Fibroblast of skin of left quadriceps (primary cell): ENCODE measurements at regions not wholly inside any gene's neighbourhood (a gene's known extent, or its start where the extent isn't known, plus 50 kb on each side); places are given as distances from the start of the nearest gene placed in this dataset.
"Not testable (repeated sequence)": the region's sequence is repeated elsewhere in the genome, so short reads cannot be mapped to it uniquely, and the experiment has no call there.

Experiments
- DNase-seq, 2 experiments: peaks; one replicate each; pipeline ENCODE4 v3.0.0-alpha.2; 2013; ENCODE audit warnings: low read depth in 2 of 2

- DNase-seq: no peak
Observed at GRCh38 chr18:44539926-44540325, 140.8 kb upstream of the SETBP1 start.

- no peak for DNase-seq
Observed at GRCh38 chr18:44541159-44541558, 139.5 kb upstream of the SETBP1 start.

GRCh38 chr18:44541781-44542180 is 138.9 kb upstream of the SETBP1 start:
- DNase-seq: no peak

DNA sequence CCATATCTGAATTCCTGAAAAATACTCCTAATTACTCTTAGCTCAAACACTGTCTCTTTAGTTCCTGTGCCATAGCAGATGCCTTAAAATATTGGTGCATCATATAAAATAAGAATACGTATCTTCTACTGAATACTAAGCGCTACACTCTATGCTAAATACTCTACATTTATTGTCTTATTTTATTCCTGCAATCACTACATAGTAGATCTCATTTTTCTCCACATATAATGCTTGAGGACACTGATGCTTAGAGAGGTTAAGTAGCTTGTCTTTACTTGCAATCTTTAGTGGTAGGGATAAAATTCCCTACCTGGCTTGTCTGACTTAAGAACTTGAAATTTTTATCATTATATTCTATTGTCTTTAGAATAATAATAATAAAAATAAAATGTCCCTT is 137.3 kb upstream of the SETBP1 start:
- DNase-seq: no peak

GRCh38 chr18:44545359-44545985 is 135.2 kb upstream of the SETBP1 start:
- no peak for DNase-seq

DNA sequence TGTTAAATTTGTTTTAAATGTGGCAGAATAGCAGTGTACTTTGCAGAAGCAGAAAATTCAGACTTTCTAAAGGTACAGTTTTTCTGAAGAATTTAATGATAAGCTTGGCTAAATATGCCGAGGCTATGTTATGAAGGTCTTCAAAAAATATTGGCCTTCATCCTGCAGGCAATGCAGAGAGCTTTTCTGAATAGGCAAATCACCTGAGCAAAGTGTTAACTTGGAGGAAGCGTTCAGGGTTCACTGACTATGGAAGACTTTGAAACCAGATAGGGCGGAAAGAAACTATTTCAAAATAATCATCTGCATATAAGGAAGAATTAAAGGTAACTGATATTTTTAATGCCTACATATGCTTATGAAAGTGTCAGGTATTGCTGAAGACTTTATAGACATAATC is 133.7 kb upstream of the SETBP1 start:
- no peak for DNase-seq

GRCh38 chr18:44548291-44549221 is 132.1 kb upstream of the SETBP1 start:
- peak; percentile 75 to 77 for DNase-seq

DNA sequence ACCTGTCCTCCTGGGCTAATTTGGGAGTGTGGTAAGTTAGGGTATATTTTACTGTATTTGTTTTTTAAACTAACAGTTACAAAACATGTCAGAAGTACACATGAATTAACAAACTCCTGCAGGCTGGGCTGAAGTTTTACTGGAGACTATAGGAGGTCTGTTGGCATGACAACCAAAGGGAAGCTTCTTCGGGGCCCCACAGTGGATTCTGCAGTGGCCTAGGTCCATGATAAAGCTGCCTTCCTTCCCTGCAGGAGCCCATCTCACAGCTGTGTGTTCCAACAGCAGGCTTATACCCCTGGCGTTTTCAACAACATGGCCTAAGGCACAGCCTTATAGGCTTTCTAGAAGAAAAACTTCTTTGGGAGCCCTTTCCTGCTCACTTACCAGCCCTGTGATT is 128.0 kb upstream of the SETBP1 start:
- no peak for DNase-seq

DNA sequence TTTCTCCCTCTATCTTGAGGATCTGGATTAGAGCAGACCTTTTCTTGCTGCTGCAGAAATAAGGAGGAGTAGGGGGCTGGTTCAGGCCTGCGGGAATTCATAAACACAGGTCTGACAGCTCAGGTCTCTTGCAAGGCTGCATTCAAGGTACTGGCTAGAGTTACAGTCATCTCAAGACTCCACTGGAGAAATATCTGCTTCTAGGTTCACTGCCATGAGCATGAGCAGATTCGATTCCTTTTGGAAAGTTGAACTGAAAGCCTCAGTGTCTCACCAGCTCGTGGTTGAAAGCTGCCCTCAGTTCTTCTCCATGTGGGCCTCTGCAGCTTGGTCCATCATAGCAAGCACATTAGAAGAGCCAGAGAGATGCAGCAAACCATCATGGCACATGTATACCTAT is 124.4 kb upstream of the SETBP1 start:
- no peak for DNase-seq

DNA sequence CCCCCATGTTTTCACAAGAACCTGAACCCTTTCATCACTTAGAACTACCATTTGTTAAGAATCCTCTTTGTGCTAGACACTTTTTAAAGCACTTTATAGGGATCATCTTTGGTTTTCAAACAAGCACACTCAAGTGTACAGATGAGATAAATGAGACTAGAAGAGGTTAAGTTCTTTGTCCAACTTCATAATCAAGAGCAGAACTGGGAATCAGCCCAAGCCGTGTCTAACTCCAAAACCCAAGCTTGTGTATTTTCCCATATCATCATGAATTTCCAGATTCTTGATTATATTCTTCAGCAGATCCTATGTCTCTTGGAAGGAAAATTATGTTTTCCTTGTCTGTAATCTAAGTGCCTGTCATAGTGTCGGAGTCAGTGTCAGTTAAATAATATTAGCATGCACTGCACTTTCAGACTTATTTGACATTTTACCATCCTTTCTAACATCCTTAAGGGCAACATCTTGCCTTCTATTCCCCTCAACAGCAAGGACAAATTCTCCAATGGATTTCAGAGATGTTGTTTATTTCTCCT is 123.0 kb upstream of the SETBP1 start:
- no peak for DNase-seq

DNA sequence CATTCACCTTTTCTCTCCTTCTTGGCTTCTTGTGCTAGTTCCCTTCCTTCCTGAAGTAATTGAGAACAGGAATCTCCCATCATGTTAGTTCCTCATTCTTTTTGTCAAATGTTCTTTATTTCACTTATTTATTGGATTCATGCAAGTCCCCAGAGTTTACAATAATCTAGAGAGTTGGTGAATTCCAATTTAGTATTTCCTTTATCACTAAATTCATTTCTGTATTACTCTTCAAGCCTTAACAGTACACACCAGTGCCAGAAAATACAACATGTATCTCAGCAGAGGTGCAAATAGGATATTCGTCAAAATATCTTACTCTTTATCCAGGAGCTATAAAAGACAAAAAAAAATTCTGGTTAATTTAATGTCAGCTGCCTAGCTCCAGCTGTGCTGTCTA is 121.9 kb upstream of the SETBP1 start:
- no peak for DNase-seq

DNA sequence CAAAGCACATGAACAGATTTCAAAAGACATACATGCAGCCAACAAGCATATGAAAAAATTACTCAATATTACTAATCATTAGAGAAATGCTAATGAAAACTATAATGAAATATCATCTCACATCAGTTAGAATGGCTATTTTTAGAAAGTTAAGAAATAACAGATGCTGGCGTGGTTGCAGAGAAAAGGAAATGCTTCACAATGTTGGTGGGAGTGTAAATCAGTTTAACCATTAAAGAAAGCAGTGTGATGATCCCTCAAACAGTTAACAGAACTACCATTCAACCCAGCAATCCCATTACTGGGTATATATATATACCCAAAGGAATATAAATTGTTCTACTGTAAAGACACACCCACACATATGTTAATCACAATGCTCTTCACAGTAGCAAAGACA is 117.7 kb upstream of the SETBP1 start:
- peak; percentile 66 to 67 for DNase-seq

GRCh38 chr18:44564922-44565321 is 115.8 kb upstream of the SETBP1 start:
- peak in 1 of 2 experiments; percentile 57 for DNase-seq

- DNase-seq: no peak
Observed at GRCh38 chr18:44568342-44568741, 112.3 kb upstream of the SETBP1 start.

- no peak for DNase-seq
Observed at GRCh38 chr18:44568986-44569385, 111.7 kb upstream of the SETBP1 start.

DNA sequence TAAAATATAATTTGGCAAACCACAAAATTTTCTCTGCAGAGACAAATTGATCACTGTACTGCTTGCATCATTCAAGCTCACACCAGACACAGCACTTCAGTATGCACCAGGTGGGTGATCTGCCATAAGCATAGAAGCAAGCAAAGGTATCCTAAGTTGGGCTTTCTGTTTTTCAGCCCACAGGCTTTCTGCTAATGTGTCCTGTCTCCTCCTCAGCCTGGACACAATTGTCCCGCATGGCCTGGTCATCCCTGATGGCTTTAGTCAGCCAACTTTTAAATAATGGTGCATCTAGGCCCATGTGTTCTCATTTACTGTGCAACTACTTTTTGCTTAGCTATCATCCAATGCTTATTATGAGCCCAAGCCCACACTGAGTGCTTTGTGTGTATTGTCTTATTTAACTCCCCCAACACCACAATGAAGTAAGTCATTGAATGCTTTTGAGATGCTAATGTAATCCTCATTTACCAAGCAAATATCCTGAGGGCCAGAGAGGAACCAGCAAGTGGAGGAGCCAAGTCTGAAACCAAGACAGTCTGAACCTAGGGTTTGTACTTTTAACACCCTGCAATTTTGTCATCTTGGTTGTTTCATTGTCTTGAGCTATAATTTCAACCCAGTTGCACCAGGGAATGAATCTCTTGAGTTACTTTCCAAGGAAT is 111.2 kb upstream of the SETBP1 start:
- no peak for DNase-seq

- DNase-seq: peak in 1 of 2 experiments; percentile 51
Observed at GRCh38 chr18:44579028-44579702, 101.5 kb upstream of the SETBP1 start.

DNA sequence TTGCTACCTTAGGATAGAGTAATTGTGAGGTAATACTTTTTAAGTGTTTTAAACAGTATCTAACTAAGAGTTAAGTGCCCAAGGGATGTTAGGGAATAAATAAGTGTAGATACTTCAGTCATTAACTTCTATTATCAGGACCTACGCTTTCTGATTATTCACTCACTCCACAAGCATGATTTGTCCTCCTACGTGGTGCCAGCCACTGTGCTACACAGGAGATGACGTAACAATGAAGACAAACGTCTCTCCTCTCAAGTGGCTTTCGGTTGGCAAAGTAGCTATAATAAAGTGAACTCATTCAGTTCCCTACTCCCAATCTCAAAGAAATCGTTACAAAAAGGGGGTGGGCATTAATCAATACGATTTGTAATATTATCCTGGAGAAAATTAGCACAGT is 100.9 kb upstream of the SETBP1 start:
- no peak for DNase-seq

DNA sequence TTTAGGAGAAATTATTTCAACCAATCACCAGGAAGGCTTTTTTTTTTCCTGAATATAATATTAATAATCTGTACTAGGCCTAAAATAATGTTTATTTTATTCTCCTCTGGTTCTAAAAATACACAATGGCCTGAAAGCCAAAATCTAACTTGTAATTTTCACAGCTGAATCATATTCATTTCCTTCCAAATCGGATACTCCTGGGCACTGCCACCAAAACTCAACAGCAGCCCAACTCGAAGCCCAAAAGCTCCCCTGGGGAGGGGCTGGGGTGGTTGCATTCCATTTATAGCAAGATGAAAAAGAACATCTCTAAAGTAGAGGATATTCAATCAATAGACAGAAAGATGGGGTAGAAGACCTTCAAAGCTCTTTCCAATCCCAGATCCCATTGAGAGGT is 100.5 kb upstream of the SETBP1 start:
- no peak for DNase-seq

DNA sequence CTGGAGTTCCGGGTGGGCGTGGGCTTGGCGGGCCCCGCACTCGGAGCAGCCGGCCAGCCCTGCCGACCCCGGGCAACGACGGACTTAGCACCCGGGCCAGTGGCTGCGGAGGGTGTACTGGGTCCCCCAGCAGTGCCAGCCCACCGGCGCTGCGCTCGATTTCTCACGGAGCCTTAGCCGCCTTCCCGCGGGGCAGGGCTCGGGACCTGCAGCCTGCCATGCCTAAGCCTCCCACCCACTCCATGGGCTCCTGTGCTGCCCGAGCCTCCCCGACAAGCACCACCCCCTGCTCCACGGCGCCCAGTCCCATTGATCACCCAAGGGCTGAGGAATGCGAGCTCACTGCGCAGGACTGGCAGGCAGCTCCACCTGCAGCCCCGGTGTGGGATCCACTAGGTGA is 99.9 kb upstream of the SETBP1 start:
- not testable (repeated sequence) for DNase-seq

- DNase-seq: no peak
Observed at GRCh38 chr18:44582456-44582855, 98.2 kb upstream of the SETBP1 start.

DNA sequence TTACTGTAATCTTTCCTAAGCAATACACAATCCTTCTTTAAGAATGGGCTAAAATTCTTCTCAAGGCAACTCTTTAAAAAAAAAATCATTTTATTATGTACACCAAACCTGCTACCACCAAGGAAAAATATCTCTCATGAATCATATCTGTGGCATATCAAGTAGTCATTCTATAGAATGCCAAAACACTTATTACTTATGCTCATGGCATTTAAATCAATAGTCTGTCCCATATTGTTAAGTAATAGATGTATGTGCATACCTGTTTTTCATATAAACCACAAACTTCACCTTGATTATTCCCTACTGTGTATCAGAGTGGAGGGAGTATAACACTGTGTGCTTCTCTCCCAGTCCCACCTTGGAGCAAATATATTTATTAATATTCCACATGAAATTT is 95.8 kb upstream of the SETBP1 start:
- no peak for DNase-seq
